ENCODE measurements at regions not wholly inside any gene's neighbourhood (a gene's known extent, or its start where the extent isn't known, plus 50 kb on each side); places are given as distances from the start of the nearest gene placed in this dataset.

DNA sequence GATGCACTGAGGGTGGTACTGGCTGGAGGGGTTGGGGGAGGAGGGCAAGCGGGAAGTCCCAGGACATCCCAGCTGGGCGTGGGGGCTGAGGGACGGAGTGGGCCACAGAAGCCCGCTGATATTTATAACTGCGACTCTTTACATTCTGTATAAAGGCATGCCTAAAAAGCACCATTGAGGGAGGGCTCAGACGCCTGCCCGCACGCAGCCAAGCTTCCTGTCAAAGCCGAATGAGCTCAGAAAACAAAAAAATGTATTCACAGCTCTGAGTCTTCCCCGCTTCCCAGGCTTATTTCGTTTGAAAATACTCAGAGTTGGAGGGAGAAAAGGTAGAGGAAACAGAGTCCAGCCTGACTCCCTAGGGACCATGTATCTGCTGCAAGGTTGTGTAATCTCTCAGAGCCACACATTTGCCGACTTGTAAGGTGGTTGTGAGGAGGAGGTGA lies 170.1 kb upstream of the HAAO start:
- H3K36me3 Mint-ChIP-seq (ENCODE audit: low read depth), result no peaks in the 10 kb centered on the region
- H3K4me3 Mint-ChIP-seq, result no peak overlapping the region
- H3K4me1 Mint-ChIP-seq (ENCODE audit: low read depth), result peaks cover 21% of the 10 kb centered on the region
- no peak overlapping the region for H3K27ac Mint-ChIP-seq
- no peaks in the 10 kb centered on the region for H3K9me3 Mint-ChIP-seq
- H3K27me3 Mint-ChIP-seq, result no peaks in the 10 kb centered on the region

DNA sequence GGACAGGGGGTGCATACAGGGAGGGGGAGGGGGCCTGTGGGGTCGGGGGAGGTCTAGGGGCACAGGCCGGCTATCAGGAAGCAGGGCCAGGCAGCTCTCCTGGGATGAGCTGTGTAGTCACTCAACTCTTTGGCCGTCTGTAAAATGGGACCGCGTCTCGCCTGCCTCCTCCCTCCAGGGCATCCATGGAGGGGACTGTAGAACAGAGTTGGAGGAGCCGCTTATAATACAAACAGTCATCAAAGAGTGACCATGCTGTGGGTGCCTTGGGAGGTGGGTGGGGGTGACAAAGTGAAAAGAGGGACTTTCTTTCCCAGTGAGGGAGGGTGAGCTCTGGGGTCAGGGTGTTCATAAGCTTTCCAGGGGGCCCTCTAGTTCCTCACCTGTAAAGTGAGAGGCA lies 169.6 kb upstream of the HAAO start:
- Mint-ChIP-seq H3K27ac (no peak overlapping the region), H3K9me3 (no peaks in the 10 kb centered on the region), H3K4me3 (no peak overlapping the region), H3K27me3 (no peaks in the 10 kb centered on the region), H3K36me3 (ENCODE audit: low read depth) (no peaks in the 10 kb centered on the region), H3K4me1 (ENCODE audit: low read depth) (peaks cover 21% of the 10 kb centered on the region)

DNA sequence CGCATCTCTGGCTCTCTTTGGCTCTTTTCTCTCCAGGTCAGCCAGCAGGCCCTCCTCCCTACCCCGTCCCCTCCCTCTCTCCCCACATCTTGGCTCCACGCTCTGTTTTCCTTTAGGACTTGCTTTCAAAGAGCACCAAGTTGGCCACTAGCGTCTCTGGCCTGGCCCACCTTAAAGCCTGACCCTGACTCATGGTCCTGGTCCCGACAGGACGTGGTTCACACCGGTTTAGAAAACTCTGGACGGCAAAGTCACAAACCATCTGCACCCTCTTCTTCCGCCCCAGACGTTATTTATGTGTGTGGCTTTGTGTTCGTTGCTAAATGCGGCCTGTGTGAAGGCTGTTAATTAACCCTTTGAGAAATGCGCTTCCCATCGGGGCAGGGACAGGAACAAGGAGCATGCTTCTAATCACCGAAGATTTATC lies 169.0 kb upstream of the HAAO start:
- Mint-ChIP-seq H3K9me3 (no peaks in the 10 kb centered on the region), H3K36me3 (ENCODE audit: low read depth) (no peaks in the 10 kb centered on the region), H3K27ac (no peak overlapping the region), H3K4me3 (no peak overlapping the region), H3K4me1 (ENCODE audit: low read depth) (peaks cover 21% of the 10 kb centered on the region), H3K27me3 (no peaks in the 10 kb centered on the region)

DNA sequence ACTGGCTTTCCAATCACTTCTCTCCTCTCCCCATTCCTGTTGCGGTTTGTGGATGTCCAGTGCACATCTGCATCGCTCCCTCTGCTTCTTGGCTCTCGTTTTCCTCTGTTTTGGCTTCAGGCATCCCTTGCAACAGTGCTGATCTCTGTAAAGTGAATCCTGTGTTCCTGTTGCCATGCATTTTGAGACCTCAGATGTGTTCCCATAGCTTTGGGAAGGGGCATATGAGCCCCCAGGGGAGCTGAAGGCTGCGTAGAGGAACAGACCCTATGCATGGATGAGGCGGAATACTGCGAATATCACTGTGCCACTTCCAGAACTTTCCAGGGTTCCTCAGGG lies 168.4 kb upstream of the HAAO start:
- Mint-ChIP-seq H3K9me3 (no peaks in the 10 kb centered on the region), H3K36me3 (ENCODE audit: low read depth) (no peaks in the 10 kb centered on the region), H3K4me3 (no peak overlapping the region), H3K4me1 (ENCODE audit: low read depth) (peaks cover 21% of the 10 kb centered on the region), H3K27me3 (no peaks in the 10 kb centered on the region), H3K27ac (no peak overlapping the region)

DNA sequence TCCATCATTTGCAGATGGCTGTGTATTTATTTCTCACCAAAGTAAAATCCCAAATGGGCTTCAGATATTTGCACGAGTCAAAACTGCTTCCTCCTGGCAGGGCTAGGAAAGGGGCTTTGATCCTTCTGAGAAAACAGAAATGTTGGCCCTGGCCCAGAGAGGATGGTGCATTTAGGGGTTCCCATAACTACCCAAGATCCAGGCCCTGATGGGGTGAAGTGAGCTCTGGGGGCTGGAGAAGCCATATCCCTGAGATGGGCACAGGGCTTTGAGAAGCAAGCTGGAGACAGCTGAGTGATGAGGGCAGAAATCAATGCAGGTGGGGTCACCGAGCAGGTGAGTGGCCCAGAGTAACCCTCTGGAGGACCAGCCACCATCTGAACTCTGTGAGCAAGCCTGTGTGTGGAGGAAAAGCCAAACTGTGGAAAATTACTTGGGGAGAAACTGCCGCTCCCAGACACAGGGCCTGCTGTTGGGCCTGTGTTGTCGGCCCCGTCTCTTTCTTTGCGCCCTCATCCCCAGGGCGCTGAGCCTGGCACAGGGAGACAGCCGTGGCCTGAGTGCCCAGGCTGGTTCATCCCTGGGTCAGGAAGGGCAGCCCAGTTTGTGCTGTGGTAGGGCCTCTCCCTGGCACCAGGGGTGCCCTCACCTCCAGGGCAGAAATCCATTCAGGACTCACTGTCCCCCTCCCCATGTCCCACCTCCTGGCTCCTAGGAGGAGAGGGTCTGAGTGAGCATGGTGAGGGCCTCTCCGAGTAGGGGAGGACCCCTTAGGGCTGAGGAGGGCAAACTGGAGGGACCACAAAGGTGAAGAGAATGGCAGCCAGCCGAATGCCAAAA lies 167.8 kb upstream of the HAAO start:
- H3K4me3 Mint-ChIP-seq, result no peak overlapping the region
- H3K9me3 Mint-ChIP-seq, result no peaks in the 10 kb centered on the region
- peaks cover 21% of the 10 kb centered on the region for H3K4me1 Mint-ChIP-seq (ENCODE audit: low read depth)
- H3K27me3 Mint-ChIP-seq, result no peaks in the 10 kb centered on the region
- H3K36me3 Mint-ChIP-seq (ENCODE audit: low read depth), result no peaks in the 10 kb centered on the region
- H3K27ac Mint-ChIP-seq, result no peak overlapping the region

DNA sequence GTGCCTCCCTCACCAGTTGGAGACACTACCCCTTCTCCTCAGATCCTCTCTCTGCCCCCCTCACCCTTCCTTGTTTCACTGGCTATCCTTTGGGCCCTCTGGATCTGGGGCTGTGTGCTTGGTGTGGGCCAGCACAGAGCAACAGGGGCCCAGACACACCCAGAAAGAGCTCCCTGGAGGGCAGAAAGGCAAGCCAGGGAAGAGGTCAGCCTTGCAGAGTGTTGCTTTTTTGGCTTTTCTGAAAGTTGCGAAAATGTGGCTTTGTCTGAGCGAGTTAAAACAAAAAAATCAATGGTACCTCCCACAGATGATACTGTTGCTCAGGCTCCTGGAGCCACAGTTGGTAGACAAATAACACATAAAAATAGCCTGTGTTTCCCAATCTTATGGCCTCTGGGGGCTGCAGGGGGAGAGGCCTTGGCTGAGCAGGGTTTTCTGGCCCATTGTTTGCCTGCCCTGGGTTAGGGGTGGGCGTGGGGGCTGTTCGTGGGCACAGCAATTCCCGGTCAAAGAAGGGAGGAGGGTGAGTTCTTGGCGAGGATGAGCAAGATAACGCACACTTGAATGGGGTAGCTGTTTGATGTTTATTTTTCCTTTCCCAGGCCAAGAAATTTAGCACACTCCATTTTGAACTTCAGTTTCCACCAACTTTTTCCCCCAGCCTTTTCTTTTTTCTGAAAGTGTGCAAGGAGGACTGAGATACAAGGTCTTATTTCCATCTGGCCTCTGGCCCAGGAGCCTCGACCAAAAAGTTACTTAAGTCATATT lies 167.0 kb upstream of the HAAO start:
- H3K27me3 Mint-ChIP-seq, result no peaks in the 10 kb centered on the region
- H3K4me3 Mint-ChIP-seq, result no peak overlapping the region
- no peak overlapping the region for H3K27ac Mint-ChIP-seq
- no peaks in the 10 kb centered on the region for H3K9me3 Mint-ChIP-seq
- peaks cover 21% of the 10 kb centered on the region for H3K4me1 Mint-ChIP-seq (ENCODE audit: low read depth)
- H3K36me3 Mint-ChIP-seq (ENCODE audit: low read depth), result no peaks in the 10 kb centered on the region

DNA sequence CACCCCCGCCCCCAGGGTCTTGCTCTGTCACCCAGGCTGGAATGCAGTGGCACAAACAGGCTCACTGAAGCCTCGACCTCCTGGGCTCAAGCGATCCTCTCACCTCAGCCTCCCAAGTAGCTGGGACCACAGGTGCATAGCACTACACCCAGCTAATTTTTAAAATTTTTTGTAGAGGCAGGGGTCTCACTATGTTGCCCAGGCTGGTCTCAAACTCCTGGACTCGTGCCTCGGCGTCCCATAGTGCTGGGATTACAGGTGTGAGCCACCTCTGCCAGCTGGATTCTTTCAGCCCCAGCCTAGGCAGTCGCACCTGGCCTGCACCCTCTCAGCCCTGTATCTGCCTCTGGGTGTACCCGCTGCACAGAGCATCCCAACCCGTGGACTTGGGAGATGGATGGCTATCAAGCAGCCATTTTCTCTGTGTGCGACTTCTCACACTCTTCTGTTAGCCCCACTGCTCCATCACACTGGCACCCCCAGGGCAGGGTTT lies 166.4 kb upstream of the HAAO start:
- H3K4me3 Mint-ChIP-seq, result no peak overlapping the region
- H3K9me3 Mint-ChIP-seq, result no peaks in the 10 kb centered on the region
- peaks cover 21% of the 10 kb centered on the region for H3K4me1 Mint-ChIP-seq (ENCODE audit: low read depth)
- H3K36me3 Mint-ChIP-seq (ENCODE audit: low read depth), result no peaks in the 10 kb centered on the region
- H3K27me3 Mint-ChIP-seq, result no peaks in the 10 kb centered on the region
- no peak overlapping the region for H3K27ac Mint-ChIP-seq

DNA sequence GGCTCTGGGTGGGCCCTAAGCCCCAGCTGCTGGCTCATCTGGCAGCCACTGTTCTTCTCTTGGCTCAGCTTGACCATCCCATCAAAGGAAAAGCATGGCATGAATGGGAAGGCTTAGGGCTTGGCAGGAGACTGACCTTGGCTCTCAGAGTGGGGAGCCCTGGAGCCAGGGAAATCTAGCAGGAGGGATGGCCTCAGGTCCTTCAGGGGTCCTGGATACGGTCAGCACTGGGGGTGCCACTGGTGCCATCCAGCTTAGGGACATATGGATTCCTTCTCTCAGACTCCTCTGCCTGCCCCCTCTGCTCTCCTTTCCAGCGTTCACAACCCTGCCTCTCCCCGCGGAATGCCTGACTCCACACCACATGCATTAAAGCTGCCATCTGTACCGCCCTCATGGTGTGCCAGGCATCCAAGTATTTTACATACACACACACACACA lies 165.5 kb upstream of the HAAO start:
- no peak overlapping the region for H3K27ac Mint-ChIP-seq
- no peaks in the 10 kb centered on the region for H3K9me3 Mint-ChIP-seq
- no peaks in the 10 kb centered on the region for H3K27me3 Mint-ChIP-seq
- H3K36me3 Mint-ChIP-seq (ENCODE audit: low read depth), result no peaks in the 10 kb centered on the region
- no peak overlapping the region for H3K4me3 Mint-ChIP-seq
- peaks cover 18% of the 10 kb centered on the region for H3K4me1 Mint-ChIP-seq (ENCODE audit: low read depth)

DNA sequence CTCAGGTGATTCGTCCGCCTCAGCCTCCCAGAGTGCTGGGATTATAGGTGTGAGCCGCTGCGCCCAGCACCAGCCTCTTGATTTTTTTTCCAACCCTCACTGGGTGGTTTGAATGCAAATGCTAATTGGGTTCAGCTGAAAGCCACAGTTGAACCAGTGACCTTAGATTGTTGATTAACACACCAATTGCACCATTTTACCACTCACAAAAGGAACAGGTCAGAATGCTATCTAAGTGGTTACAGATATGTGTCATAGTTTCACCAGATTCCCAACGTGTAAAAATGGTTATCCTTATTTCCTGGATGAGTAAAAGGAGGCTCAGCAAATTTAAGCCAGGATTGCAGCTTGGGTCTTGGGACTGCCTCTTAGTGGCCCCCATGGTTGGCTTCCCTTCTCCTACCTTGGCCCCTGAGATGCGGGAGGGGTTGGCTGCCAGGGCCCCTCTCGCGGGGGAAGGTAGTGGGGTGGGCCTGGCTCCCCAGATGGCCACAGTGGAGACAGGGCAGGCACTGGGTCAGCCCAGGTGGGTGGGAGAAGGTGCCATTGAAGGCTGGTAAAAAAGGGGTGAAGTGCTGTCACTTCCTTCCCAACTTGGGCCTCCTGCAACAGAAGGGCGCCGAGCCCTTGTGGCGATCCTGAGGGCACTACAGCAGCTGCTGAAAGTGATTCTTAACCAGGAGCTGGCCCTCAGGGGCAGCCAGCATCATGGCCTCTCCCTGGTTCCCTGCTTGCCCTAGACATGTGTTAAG lies 164.9 kb upstream of the HAAO start:
- no peaks in the 10 kb centered on the region for H3K27me3 Mint-ChIP-seq
- peaks cover 14% of the 10 kb centered on the region for H3K4me1 Mint-ChIP-seq (ENCODE audit: low read depth)
- no peaks in the 10 kb centered on the region for H3K36me3 Mint-ChIP-seq (ENCODE audit: low read depth)
- no peaks in the 10 kb centered on the region for H3K9me3 Mint-ChIP-seq
- H3K27ac Mint-ChIP-seq, result no peak overlapping the region
- H3K4me3 Mint-ChIP-seq, result no peak overlapping the region

DNA sequence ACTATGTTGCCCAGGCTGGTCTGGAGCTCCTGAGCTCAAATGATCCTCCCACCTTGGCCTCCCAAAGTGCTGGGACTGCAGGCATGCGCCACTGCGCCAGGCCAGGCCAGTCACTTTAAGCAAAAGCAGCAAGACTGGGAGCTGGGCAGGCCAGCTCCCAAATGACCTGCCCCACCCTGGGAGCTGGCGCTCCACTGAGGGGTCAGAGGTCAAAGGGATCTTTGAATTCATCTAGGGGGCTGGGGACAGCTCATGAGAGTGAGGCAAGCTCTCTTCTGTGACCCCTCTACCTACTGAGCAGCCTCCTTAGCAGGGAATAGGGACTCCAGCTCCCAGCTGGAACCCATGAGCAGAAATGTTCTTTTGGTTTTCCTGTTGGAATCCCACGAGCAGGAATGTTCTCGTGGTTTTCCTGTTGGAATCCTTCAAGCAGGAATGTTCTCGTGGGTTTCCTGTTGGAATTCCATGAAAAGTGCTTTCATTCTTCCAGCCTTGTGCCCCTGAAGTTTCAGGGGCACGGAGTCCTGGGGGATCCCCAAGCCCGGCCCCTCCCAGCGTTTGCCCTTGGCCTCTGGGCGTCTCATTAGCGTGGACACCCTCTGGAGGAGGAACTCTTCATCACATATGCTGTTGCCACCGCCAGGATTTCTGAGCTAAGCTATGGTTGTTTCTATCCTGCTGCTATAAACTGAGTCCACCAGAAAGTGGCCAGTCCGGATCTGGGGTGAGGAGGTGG lies 162.0 kb upstream of the HAAO start:
- no peaks in the 10 kb centered on the region for H3K27me3 Mint-ChIP-seq
- H3K27ac Mint-ChIP-seq, result no peak overlapping the region
- no peaks in the 10 kb centered on the region for H3K4me1 Mint-ChIP-seq (ENCODE audit: low read depth)
- no peak overlapping the region for H3K4me3 Mint-ChIP-seq
- no peaks in the 10 kb centered on the region for H3K9me3 Mint-ChIP-seq
- no peaks in the 10 kb centered on the region for H3K36me3 Mint-ChIP-seq (ENCODE audit: low read depth)

DNA sequence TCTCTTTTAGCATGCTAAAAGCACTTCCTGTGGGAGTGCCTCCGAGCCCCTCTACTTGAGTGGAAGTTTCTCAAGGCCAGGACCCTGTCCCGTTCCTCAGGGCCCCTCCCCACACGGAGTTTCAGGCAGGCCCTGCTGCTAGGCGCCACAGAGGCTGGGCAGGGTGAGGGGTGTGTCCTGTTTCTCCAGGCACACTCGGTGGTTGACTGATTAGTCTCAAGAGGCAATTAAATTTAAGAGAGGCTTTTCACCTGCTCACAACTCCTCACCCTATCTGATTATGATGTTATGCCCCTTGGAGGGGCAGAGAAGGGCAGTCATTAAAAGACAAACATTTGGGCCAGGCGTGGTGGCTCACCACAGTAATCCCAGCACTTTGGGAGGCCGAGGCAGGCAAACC lies 160.8 kb upstream of the HAAO start:
- Mint-ChIP-seq H3K4me3 (no peak overlapping the region), H3K36me3 (ENCODE audit: low read depth) (no peaks in the 10 kb centered on the region), H3K4me1 (ENCODE audit: low read depth) (no peaks in the 10 kb centered on the region)

DNA sequence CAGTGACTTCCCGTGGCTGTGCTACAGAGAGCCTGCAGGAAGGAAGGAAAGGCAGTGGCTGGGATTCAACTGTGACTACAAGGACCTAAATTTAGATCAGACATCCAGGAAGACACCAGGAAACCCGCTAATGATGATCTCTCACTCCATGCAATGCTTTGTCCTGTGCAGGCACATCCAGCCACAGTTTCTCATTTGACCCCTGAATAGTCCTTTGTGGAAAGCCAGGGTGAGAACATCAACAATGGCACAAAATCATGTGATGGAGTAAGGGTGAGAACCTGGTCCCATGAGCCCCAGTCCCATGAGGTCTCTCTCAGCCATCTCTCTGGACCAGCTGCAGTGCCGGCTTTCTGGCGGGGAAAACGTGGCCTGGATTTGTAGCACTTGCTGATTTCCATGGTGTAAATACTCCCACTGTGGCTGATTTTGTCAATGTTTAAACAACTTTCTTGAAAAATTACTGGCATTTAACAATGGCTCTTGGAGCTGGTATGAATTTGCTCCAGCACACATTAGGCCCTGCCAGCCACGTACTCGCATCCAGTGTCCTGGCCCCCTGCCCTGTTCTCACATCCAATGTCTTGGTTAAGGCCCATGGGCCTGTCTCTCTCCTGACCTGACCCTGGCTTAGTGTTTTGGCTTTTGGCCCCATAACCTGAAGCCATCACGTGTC lies 159.0 kb upstream of the HAAO start:
- H3K9me3 Mint-ChIP-seq, result no peaks in the 10 kb centered on the region
- H3K27ac Mint-ChIP-seq, result no peak overlapping the region
- H3K36me3 Mint-ChIP-seq (ENCODE audit: low read depth), result no peaks in the 10 kb centered on the region
- no peaks in the 10 kb centered on the region for H3K27me3 Mint-ChIP-seq
- no peak overlapping the region for H3K4me3 Mint-ChIP-seq
- H3K4me1 Mint-ChIP-seq (ENCODE audit: low read depth), result peaks cover 4% of the 10 kb centered on the region

More for the DNA sequence above, 160.8 kb upstream of the HAAO start:
- no peak overlapping the region for H3K27ac Mint-ChIP-seq
- H3K9me3 Mint-ChIP-seq, result no peaks in the 10 kb centered on the region
- no peaks in the 10 kb centered on the region for H3K27me3 Mint-ChIP-seq

DNA sequence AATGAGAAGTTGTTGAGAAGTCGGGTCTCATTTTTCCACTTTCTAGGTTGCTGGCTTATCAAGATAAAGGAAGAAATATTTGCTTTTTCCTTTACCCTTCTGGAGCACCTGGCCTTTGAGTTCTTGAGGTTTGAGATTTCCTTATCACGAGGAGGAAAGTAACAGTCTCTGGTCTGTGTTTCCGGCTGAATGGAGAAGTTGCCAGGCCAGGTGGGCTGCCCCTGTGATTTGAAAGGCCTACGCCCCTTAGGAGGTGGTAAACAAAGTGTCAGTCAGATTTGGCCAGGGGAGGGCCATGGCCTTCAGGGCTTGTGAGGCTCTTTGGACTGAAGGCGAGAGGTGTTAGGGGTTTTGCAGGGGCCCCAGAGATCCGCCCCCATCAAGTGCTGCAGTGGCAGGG lies 156.7 kb upstream of the HAAO start:
- no peak overlapping the region for H3K27ac Mint-ChIP-seq
- no peaks in the 10 kb centered on the region for H3K9me3 Mint-ChIP-seq
- H3K36me3 Mint-ChIP-seq (ENCODE audit: low read depth), result no peaks in the 10 kb centered on the region
- H3K4me3 Mint-ChIP-seq, result no peak overlapping the region
- H3K4me1 Mint-ChIP-seq (ENCODE audit: low read depth), result peaks cover 4% of the 10 kb centered on the region
- H3K27me3 Mint-ChIP-seq, result no peaks in the 10 kb centered on the region
